GM10248 (cell line): ENCODE measurements at regions not wholly inside any gene's neighbourhood (a gene's known extent, or its start where the extent isn't known, plus 50 kb on each side); places are given as distances from the start of the nearest gene placed in this dataset.

Experiments
- CTCF ChIA-PET: fragments of 300-600 bp; sonication (Branson Sonifier 250); formaldehyde crosslinking; extraction: SDS; loops from one replicate; lab custom pipeline; 2021; ENCODE audit warnings: antibody characterized with exemption; lab: Yijun Ruan, JAX
- POLR2A ChIA-PET: fragments of 350-650 bp; sonication (Branson Sonifier 250); formaldehyde crosslinking; extraction: SDS; loops from one replicate; lab custom pipeline; 2020; ENCODE audit warnings: antibody characterized with exemption; lab: Yijun Ruan, JAX
- DNase-seq: peaks from one replicate; pipeline ENCODE4 v3.0.0; 2012; ENCODE audit errors: extremely low spot score
- CTCF ChIP-seq: IDR thresholded peaks from 2 replicates; pipeline ENCODE4 v1.5.1; 2012; ENCODE audit warnings: mild to moderate bottlenecking, low read depth; ENCODE audit errors: extremely low read depth, missing control alignments, control extremely low read depth

- TF ChIP-seq CTCF, result no peak
- ChIA-PET POLR2A (no interaction called here), CTCF (no interaction called here)
- no peak for DNase-seq
Measured at GRCh38 chr4:60019946-60020345, 1180.2 kb upstream of the ADGRL3 start.

GRCh38 chr4:60020389-60020788, 1179.7 kb upstream of the ADGRL3 start:
- ChIA-PET POLR2A (no interaction called here), CTCF (no interaction called here)
- no peak for DNase-seq
- no peak for TF ChIP-seq CTCF

- no peak for TF ChIP-seq CTCF
- POLR2A ChIA-PET, result no interaction called here
- no peak for DNase-seq
- CTCF ChIA-PET, result no interaction called here
Measured at GRCh38 chr4:60033826-60034225, 1166.3 kb upstream of the ADGRL3 start.

GRCh38 chr4:60034361-60034760, 1165.8 kb upstream of the ADGRL3 start:
- POLR2A ChIA-PET, result no interaction called here
- DNase-seq, result no peak
- TF ChIP-seq CTCF, result no peak
- CTCF ChIA-PET, result no interaction called here

GRCh38 chr4:60039908-60040307, 1160.2 kb upstream of the ADGRL3 start:
- POLR2A ChIA-PET, result no interaction called here
- CTCF ChIA-PET, result no interaction called here
- no peak for DNase-seq
- no peak for TF ChIP-seq CTCF

GRCh38 chr4:60042231-60042652, 1157.9 kb upstream of the ADGRL3 start:
- ChIA-PET CTCF (no interaction called here), POLR2A (no interaction called here)
- TF ChIP-seq CTCF, result no peak
- DNase-seq, result no peak

- TF ChIP-seq CTCF, result no peak
- DNase-seq, result no peak
- CTCF ChIA-PET, result no interaction called here
- POLR2A ChIA-PET, result no interaction called here
Measured at GRCh38 chr4:60042941-60043340, 1157.2 kb upstream of the ADGRL3 start.
